CD4-positive, alpha-beta T cell treated with Interleukin-6 for 4 hours (primary cell): ENCODE measurements at regions not wholly inside any gene's neighbourhood (a gene's known extent, or its start where the extent isn't known, plus 50 kb on each side); places are given as distances from the start of the nearest gene placed in this dataset.
"Not testable (repeated sequence)": the region's sequence is repeated elsewhere in the genome, so short reads cannot be mapped to it uniquely, and the experiment has no call there.

ENCODE experiments used
- DNase-seq: peaks from one replicate; pipeline ENCODE4 v3.0.0-alpha.2; 2020; ENCODE audit warnings: mixed read lengths

- DNase-seq = no peak
Measured at GRCh38 chr1:189141056-189141455, 1336.6 kb downstream of the BRINP3 start.

- DNase-seq = no peak
Measured at GRCh38 chr1:189149547-189150375, 1327.9 kb downstream of the BRINP3 start.

DNA sequence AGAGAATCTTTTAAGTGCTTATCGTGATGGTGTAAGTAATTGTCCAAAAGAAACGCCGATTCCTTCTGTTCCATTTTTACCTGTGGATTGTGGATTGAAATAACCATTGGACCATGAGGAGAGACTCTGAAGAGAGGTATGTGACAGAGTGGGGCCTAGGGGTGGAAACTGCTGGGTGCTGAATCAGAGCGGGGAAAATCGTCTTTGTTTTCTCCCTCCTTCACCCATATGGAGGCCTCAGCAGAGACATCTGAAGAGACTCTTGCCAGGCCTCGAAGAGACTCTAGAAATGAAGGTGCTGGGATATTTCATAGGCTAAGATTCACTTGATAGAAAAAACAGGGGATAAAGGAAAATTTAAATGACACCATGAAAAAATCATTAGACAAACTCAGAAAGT lies 1327.0 kb downstream of the BRINP3 start:
- no peak for DNase-seq

DNA sequence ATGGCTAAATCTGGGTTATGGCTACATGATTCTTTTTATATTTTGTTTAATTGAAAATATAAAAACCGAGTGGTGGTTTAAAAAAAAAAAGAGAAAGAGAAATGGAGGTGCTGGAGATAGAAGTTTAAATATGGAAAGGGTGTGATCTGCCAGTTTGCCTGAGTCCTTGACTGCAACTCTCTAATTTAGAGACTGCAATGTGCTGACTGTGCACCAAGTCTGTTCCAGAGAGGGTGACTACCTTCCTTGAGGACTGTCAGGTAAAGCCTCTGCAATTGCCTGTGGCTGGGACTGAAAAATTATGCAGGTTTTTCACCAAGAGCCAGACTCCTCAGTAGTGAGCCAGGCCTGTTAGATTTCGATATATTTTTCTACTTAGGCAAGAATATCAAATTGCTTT lies 1326.3 kb downstream of the BRINP3 start:
- no peak for DNase-seq

GRCh38 chr1:189152685-189153084 lies 1325.0 kb downstream of the BRINP3 start:
- no peak for DNase-seq

DNA sequence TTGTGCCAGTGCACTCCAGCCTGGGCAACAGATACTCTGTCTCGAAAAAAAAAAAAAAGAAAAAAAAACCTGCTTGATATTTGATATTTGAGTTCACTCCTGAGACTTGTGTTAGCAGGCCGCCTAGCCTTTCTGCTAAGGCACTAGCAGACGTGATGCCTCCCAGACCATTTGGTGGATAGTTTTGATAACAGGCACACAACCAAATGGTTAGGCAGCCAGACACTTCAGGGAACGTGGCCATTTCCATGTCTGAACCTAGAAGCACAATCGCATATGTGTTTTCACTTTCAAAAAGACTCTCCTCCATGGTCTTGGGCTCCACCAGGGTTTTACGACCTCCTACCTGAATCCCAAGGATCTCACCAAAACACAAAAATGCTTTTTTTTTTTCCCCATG lies 1319.5 kb downstream of the BRINP3 start:
- DNase-seq = no peak

DNA sequence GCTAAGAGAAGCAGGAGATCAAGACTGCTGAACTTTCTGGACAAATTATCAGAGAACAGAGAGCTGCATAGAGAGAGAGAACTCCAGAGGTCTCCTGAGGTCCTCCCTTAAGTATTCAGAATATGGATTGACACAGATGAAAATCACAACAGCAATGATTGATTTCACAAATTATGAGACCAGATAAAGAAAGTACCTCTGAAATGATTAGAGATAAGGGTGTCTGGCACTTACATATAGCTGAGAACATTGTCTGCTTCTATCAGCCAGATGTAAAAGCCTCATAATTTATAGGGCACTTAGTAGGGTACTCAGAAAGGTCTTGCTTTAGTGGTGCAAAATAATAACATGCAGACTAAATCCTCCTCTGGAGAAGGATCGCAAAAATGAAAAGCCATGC lies 1301.8 kb downstream of the BRINP3 start:
- DNase-seq = no peak

DNA sequence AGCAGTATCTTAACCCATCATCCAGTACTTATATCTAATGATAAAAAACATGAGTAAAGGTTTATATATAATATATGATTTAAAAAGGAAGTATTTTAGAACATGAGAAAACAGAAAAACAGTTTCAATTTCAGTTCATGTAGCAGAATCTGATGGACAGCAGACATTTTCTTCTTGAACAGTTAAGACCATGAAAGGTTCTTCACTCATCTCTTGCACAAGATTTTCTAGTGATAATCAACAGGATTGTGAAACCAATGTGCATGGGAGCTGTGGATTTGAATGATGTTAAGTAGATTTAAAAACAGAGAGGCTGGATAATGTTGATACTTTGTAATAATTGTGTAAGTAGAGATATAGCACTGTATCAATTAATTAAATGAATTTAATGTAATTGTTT lies 1297.6 kb downstream of the BRINP3 start:
- DNase-seq = no peak

GRCh38 chr1:189185097-189185496 lies 1292.6 kb downstream of the BRINP3 start:
- no peak for DNase-seq

- no peak for DNase-seq
Measured at GRCh38 chr1:189192741-189193520, 1284.7 kb downstream of the BRINP3 start.

DNA sequence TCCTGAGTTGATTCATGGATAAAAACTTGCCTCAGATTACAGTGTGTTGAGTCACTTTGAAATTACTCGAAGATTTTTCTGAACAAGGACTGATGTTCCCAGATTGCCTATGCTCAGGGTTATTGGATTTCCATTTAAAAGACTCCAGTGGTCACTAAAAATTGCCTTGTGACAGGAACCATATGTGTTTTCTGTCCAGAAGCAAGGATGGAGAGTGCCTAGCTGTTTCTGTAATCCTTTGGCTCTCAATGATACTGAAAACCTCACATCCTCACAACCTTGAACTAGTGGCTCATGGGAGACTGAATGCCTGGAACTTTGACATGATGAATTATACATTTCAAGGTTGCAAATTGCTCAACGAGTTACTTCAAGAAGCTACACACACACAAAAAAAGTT lies 1271.8 kb downstream of the BRINP3 start:
- no peak for DNase-seq

GRCh38 chr1:189206617-189207016 lies 1271.0 kb downstream of the BRINP3 start:
- no peak for DNase-seq

DNA sequence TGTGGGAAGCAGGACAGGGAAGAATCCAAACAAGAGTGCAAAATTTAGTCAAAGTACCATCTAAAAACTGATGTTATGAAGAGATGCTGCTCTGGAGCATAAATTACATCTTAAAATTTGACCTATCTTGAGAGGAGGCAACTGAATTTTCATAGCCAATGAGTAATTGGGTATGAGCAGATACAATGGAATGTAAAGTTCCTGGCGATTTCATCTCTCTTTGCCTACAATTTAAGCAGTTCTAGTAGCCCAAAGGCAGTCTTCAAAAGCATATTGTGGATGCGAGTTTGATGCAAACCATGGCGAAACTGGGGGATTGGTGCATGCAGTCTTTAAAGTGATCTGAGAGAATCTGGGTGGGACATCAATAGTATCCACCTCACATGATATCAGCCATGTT lies 1265.9 kb downstream of the BRINP3 start:
- DNase-seq = no peak

DNA sequence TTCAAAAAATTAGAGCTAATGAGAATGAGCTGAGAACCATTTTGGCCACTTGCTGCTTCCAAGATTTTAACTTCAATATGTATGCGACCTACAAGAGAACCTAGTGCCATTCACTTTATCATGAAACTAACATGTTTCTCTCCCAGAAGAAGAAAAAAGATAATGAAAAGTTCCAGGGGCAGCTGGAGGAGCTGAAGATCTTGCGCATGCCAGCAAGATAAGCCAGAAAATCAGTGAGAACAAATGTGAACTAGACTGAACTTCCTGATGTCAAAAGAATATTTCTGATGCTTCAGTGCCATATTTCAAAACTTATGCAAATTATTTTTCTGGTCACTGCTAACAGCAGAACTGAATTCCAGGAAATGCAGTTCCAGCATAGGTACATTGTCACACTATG lies 1265.1 kb downstream of the BRINP3 start:
- no peak for DNase-seq

- no peak for DNase-seq
Measured at GRCh38 chr1:189216886-189217285, 1260.8 kb downstream of the BRINP3 start.

- no peak for DNase-seq
Measured at GRCh38 chr1:189217646-189218045, 1260.0 kb downstream of the BRINP3 start.

GRCh38 chr1:189220750-189221149 lies 1256.9 kb downstream of the BRINP3 start:
- no peak for DNase-seq

DNA sequence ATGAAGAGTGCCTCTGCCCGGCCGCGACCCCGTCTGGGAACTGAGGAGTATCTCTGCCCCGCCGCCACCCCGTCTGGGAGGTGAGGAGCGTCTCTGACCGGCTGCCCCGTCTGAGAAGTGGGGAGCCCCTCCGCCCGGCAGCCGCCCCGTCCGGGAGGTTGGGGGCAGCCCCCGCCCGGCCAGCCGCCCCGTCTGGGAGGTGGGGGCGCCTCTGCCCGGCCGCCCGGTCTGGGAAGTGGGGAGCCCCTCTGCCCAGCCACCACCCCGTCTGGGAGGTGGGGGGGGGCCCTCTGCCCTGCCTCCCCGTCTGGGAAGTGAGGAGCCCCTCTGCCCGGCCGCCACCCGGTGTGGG lies 1251.9 kb downstream of the BRINP3 start:
- DNase-seq = not testable (repeated sequence)

DNA sequence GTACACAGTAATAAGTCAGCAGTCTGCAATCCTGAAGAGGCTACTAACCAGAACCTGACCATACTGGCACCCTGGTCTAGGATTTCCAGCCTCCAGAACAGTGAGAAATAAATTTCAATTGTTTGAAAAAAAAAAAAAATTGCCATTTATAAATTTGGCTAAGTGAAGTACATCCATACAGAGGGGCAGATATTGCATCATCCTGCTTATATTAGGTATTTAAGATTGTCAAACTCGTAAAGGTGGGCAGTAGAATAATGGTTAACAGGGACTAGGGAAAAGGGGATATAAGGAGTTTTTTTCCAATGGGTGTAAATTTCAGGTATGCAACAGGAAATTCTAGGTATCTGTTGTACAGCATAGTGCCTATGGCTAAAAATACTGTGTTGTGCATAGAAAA lies 1250.9 kb downstream of the BRINP3 start:
- no peak for DNase-seq

DNA sequence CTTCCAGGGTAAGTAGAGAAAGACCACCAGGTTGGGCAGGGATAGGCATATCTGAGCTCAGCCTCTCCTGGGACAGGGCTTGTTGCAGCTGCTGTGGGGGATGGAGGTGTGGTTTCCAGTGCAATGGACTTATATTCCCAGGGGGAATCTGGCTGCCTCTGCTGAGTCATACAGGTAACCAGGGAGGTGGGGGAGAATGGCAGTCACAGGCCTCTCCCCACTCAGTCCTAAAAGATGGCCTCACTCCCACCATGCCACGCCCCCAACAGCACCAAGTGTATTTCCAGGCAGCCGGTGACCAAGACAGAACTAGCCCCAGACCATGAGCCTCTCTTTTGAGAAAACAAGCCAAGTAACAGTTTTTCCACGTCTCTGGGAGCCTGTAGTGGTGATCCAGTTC lies 1240.7 kb downstream of the BRINP3 start:
- no peak for DNase-seq

- no peak for DNase-seq
Measured at GRCh38 chr1:189253601-189254350, 1223.9 kb downstream of the BRINP3 start.

DNA sequence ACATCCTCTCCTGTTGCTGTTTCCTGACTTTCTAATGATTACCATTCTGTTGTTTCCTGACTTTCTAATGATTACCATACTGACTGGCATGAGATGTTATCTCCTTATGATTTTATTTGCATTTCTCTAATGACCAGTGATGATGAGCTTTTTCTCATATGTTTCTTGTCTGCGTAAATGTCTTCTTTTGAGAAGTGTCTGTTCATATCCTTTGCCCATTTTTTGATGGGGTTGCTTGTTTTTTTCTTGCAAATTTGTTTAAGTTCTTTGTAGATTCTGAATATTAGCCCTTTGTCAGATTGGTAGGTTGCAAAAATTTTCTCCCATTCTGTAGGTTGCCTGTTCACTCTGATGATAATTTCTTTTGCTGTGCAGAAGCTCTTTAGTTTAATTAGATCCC lies 1216.5 kb downstream of the BRINP3 start:
- not testable (repeated sequence) for DNase-seq

GRCh38 chr1:189269011-189269410 lies 1208.7 kb downstream of the BRINP3 start:
- DNase-seq = no peak

- no peak for DNase-seq
Measured at GRCh38 chr1:189274267-189274666, 1203.4 kb downstream of the BRINP3 start.
